ENCODE measurements at regions not wholly inside any gene's neighbourhood (a gene's known extent, or its start where the extent isn't known, plus 50 kb on each side); places are given as distances from the start of the nearest gene placed in this dataset.

DNA sequence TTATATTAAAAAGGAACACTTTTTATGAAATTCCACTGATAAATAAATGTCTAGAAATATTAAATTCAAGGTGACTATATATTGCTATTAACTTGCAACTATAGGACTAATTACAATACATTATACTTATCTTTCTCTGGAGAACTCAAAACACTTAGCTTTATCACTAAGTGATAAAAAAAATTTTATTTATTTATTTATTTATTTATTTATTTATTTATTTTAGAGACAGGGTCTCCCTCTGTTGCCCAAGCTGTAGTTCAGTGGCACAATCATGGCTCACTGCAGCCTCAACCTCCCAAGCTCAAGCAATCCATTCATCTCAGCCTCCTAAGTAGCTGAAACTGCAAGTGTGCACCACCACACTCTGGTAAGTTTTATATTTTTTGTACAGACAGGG lies 451.1 kb downstream of the DSC3 start:
- Histone ChIP-seq H3K27ac (ENCODE audit: low read length) (no peak overlapping the region), H3K27me3 (ENCODE audit: low read depth, low read length) (no peaks in the 10 kb centered on the region), H3K4me3 (ENCODE audit: low read depth in 1 of 2, low read length in 2 of 2) (no peak overlapping the region), H3K9me3 (ENCODE audit: control insufficient read depth in 1 of 2, low read length in 2 of 2) (no peaks in the 10 kb centered on the region), H3K4me1 (ENCODE audit: control insufficient read depth in 1 of 2, insufficient read depth in 2 of 2, low read length in 2 of 2) (no peaks in the 10 kb centered on the region), H3K36me3 (ENCODE audit: control insufficient read depth in 1 of 2, insufficient read depth in 2 of 2, low read length in 2 of 2) (no peaks in the 10 kb centered on the region)

DNA sequence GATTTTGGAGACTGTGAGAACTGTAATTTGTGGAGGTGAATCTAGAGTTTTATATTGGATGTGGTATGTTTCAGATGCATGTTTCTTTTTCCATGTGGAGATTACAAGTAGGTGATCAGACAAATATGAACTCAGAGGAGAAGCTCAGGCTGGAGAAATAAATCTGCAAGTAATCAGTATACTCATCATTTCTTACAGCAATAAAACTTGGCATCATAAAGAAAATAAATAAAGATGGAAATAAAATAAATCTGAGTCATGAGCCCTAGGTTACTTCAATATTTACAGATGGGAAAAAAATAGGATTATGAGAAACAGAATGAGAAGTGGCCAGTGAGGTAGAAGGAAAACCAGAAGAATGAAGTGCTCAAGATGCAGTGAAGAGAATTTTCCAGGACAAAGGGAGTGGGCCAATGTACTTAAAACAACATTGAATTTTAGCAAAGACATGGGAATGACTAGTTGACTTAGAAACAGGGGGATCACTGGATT lies 453.8 kb downstream of the DSC3 start:
- H3K27ac ChIP-seq (ENCODE audit: low read length): no peak overlapping the region
- no peaks in the 10 kb centered on the region for H3K4me1 ChIP-seq (ENCODE audit: control insufficient read depth in 1 of 2, insufficient read depth in 2 of 2, low read length in 2 of 2)
- no peak overlapping the region for H3K4me3 ChIP-seq (ENCODE audit: low read depth in 1 of 2, low read length in 2 of 2)
- H3K36me3 ChIP-seq (ENCODE audit: control insufficient read depth in 1 of 2, insufficient read depth in 2 of 2, low read length in 2 of 2): no peaks in the 10 kb centered on the region
- H3K27me3 ChIP-seq (ENCODE audit: low read depth, low read length): no peaks in the 10 kb centered on the region
- no peaks in the 10 kb centered on the region for H3K9me3 ChIP-seq (ENCODE audit: control insufficient read depth in 1 of 2, low read length in 2 of 2)

DNA sequence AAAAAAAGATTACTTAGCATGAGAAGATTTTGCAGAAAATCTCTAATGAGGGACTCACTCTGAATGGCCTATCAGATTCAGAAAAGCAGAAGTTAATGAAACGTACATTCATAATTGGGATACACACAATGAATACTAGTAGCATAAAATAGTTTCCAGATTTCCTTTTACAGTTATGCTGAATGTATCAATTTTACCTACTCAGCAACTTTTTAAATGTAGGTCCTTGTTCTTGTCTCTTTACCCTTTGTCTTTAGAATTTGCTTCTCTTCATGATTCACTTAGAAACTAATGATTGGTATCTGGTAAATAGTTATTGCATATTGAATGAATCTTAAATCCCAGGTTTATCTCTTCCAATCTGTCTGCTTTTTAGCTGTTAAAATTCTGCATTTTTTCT lies 458.8 kb downstream of the DSC3 start:
- H3K27me3 ChIP-seq (ENCODE audit: low read depth, low read length): no peaks in the 10 kb centered on the region
- H3K36me3 ChIP-seq (ENCODE audit: control insufficient read depth in 1 of 2, insufficient read depth in 2 of 2, low read length in 2 of 2): no peaks in the 10 kb centered on the region
- no peaks in the 10 kb centered on the region for H3K4me1 ChIP-seq (ENCODE audit: control insufficient read depth in 1 of 2, insufficient read depth in 2 of 2, low read length in 2 of 2)

DNA sequence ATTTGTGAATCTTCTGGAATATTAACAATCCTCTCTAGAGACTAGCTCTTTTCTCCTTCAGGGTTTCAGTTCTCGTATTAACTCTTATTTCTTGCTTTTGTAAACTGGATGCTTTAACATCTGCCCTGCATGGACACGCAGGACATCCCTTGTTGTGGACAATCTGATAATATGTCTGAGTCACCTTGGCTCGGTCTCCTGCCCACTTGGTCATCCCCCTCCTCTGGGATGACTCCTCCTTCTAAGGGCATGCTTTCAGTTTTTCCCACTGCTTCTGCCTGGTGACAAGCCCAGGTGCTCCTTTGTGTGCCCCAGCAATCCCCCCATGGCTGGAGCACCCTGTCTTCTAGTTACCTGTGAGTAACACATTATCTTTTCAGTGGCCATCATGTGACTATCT lies 460.5 kb downstream of the DSC3 start:
- no peaks in the 10 kb centered on the region for H3K36me3 ChIP-seq (ENCODE audit: control insufficient read depth in 1 of 2, insufficient read depth in 2 of 2, low read length in 2 of 2)
- no peak overlapping the region for H3K27ac ChIP-seq (ENCODE audit: low read length)
- H3K4me1 ChIP-seq (ENCODE audit: control insufficient read depth in 1 of 2, insufficient read depth in 2 of 2, low read length in 2 of 2): no peaks in the 10 kb centered on the region
- no peaks in the 10 kb centered on the region for H3K9me3 ChIP-seq (ENCODE audit: control insufficient read depth in 1 of 2, low read length in 2 of 2)
- no peaks in the 10 kb centered on the region for H3K27me3 ChIP-seq (ENCODE audit: low read depth, low read length)
- H3K4me3 ChIP-seq (ENCODE audit: low read depth in 1 of 2, low read length in 2 of 2): no peak overlapping the region

More for the DNA sequence above, 458.8 kb downstream of the DSC3 start:
- no peaks in the 10 kb centered on the region for H3K9me3 ChIP-seq (ENCODE audit: control insufficient read depth in 1 of 2, low read length in 2 of 2)
- H3K27ac ChIP-seq (ENCODE audit: low read length): no peak overlapping the region
- no peak overlapping the region for H3K4me3 ChIP-seq (ENCODE audit: low read depth in 1 of 2, low read length in 2 of 2)

DNA sequence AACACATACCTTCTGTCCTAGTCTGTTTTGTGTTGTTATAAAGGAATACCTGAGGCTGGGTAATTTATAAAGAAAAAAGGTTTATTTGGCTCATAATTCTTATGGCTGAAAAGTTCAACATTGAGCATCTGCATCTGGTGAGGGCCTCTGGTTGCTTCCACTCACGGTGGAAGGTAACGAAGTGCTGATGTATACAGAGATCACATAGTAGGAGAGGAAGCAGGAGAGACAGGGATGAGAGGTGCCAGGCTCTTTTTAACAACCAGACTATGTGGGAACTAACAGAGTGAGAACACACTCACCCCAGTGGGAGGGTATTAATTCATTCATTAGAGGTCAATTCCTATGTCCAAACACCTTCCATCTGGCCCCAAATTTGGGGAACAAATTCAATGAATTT lies 463.8 kb downstream of the DSC3 start:
- Histone ChIP-seq H3K27ac (ENCODE audit: low read length) (no peak overlapping the region), H3K9me3 (ENCODE audit: control insufficient read depth in 1 of 2, low read length in 2 of 2) (no peaks in the 10 kb centered on the region), H3K4me3 (ENCODE audit: low read depth in 1 of 2, low read length in 2 of 2) (no peak overlapping the region), H3K27me3 (ENCODE audit: low read depth, low read length) (no peaks in the 10 kb centered on the region), H3K4me1 (ENCODE audit: control insufficient read depth in 1 of 2, insufficient read depth in 2 of 2, low read length in 2 of 2) (no peaks in the 10 kb centered on the region), H3K36me3 (ENCODE audit: control insufficient read depth in 1 of 2, insufficient read depth in 2 of 2, low read length in 2 of 2) (no peaks in the 10 kb centered on the region)

DNA sequence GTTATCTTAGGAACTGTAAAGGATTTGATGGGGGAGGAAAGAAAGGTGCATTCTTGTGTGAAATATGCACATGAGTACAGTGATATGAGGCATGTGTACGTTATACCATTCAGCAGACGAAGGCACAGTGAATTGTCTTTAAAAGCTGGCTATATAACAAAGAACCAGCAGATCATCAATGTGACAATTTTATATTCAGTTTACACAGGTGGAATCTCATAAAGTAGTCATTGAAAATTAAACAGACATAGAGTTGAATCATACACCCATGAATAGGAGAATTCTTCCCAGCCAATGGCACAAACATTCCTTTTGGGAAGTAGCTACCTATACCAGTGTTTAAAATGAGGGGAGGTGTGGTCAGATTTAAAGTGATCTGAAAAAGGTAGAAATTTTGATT lies 470.3 kb downstream of the DSC3 start:
- H3K4me1 ChIP-seq (ENCODE audit: control insufficient read depth in 1 of 2, insufficient read depth in 2 of 2, low read length in 2 of 2): no peaks in the 10 kb centered on the region
- H3K27me3 ChIP-seq (ENCODE audit: low read depth, low read length): no peaks in the 10 kb centered on the region
- H3K27ac ChIP-seq (ENCODE audit: low read length): no peak overlapping the region
- no peak overlapping the region for H3K4me3 ChIP-seq (ENCODE audit: low read depth in 1 of 2, low read length in 2 of 2)
- H3K36me3 ChIP-seq (ENCODE audit: control insufficient read depth in 1 of 2, insufficient read depth in 2 of 2, low read length in 2 of 2): no peaks in the 10 kb centered on the region
- H3K9me3 ChIP-seq (ENCODE audit: control insufficient read depth in 1 of 2, low read length in 2 of 2): no peaks in the 10 kb centered on the region

DNA sequence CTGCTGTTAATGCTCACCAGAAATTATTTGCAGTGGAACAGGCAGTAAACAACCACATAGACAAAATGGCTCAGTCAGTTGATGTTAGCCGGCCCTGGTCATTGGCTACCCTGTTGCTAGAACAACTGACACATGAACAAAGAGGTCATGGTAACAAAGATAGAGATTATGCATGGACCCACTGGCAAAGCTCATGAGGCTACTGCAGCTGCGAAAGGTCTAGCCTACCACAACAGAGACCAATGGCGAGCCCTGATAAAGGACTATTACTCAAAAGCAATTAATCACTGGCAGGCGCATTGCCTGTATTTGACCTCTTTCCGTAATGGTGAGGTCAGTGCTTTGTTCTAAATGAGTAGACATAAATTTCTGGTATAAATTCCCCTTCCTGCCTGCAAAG lies 474.2 kb downstream of the DSC3 start:
- no peaks in the 10 kb centered on the region for H3K36me3 ChIP-seq (ENCODE audit: control insufficient read depth in 1 of 2, insufficient read depth in 2 of 2, low read length in 2 of 2)
- H3K4me3 ChIP-seq (ENCODE audit: low read depth in 1 of 2, low read length in 2 of 2): no peak overlapping the region
- no peaks in the 10 kb centered on the region for H3K27me3 ChIP-seq (ENCODE audit: low read depth, low read length)
- H3K9me3 ChIP-seq (ENCODE audit: control insufficient read depth in 1 of 2, low read length in 2 of 2): no peaks in the 10 kb centered on the region
- no peaks in the 10 kb centered on the region for H3K4me1 ChIP-seq (ENCODE audit: control insufficient read depth in 1 of 2, insufficient read depth in 2 of 2, low read length in 2 of 2)
- H3K27ac ChIP-seq (ENCODE audit: low read length): no peak overlapping the region

DNA sequence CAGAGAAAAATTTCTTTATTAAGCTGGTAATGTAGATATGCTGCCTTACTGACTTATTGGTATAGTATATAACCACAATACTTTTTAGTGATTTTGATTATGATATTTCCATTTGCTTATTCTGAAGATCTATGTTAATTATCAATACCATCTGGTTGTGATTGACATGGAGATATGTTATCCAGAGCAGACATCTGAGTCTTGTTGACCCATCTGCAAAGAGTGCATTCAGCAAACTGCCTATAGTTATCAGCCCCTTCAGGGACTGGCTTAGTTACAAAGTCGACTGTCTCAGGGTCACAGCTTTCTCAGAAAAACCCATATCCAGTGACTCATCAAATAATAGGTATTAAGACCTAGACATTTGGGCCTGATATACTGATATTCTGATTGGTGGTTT lies 475.7 kb downstream of the DSC3 start:
- Histone ChIP-seq H3K4me1 (ENCODE audit: control insufficient read depth in 1 of 2, insufficient read depth in 2 of 2, low read length in 2 of 2) (no peaks in the 10 kb centered on the region), H3K36me3 (ENCODE audit: control insufficient read depth in 1 of 2, insufficient read depth in 2 of 2, low read length in 2 of 2) (no peaks in the 10 kb centered on the region), H3K27me3 (ENCODE audit: low read depth, low read length) (no peaks in the 10 kb centered on the region), H3K4me3 (ENCODE audit: low read depth in 1 of 2, low read length in 2 of 2) (no peak overlapping the region), H3K27ac (ENCODE audit: low read length) (no peak overlapping the region), H3K9me3 (ENCODE audit: control insufficient read depth in 1 of 2, low read length in 2 of 2) (no peaks in the 10 kb centered on the region)

DNA sequence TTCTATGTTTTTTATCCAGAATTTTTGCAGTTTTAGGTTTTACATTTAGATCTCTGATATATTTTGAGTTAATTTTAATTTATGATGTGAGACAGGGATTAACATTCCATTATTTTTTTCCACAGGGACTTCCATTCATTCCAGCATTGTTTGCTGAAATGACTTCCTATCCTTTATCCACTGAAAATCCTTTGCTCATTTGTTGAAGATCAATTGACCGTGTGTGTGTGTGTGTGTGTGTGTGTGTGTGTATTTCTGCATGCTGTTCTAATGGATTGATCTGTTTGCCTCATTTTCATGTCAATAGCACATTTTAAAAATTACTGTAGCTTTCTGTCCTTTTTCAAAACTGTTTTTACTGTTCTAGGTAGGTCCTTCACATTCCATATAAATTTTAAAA lies 480.3 kb downstream of the DSC3 start:
- no peak overlapping the region for H3K27ac ChIP-seq (ENCODE audit: low read length)
- H3K4me1 ChIP-seq (ENCODE audit: control insufficient read depth in 1 of 2, insufficient read depth in 2 of 2, low read length in 2 of 2): no peaks in the 10 kb centered on the region
- H3K27me3 ChIP-seq (ENCODE audit: low read depth, low read length): no peaks in the 10 kb centered on the region
- no peaks in the 10 kb centered on the region for H3K36me3 ChIP-seq (ENCODE audit: control insufficient read depth in 1 of 2, insufficient read depth in 2 of 2, low read length in 2 of 2)
- no peaks in the 10 kb centered on the region for H3K9me3 ChIP-seq (ENCODE audit: control insufficient read depth in 1 of 2, low read length in 2 of 2)
- no peak overlapping the region for H3K4me3 ChIP-seq (ENCODE audit: low read depth in 1 of 2, low read length in 2 of 2)

DNA sequence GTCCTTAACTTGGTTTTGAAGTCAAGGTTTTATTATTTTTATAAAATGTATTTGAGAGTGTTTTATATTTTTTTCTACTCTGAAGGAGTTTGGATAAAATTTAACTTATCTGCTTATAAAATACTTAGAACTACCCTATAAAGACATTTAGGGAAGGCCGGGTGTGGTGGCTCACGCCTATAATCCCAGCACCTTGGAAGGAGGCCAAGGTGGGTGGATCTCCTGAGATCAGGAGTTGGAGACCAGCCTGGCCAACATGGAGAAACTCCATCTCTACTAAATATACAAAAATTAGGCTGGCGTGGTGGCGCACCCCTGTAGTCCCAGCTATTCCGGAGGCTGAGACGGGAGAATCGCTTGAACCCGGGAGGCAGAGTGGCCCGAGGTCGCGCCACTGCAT lies 486.4 kb downstream of the DSC3 start:
- no peaks in the 10 kb centered on the region for H3K4me1 ChIP-seq (ENCODE audit: control insufficient read depth in 1 of 2, insufficient read depth in 2 of 2, low read length in 2 of 2)
- H3K4me3 ChIP-seq (ENCODE audit: low read depth in 1 of 2, low read length in 2 of 2): no peak overlapping the region
- no peaks in the 10 kb centered on the region for H3K27me3 ChIP-seq (ENCODE audit: low read depth, low read length)
- H3K9me3 ChIP-seq (ENCODE audit: control insufficient read depth in 1 of 2, low read length in 2 of 2): no peaks in the 10 kb centered on the region
- H3K27ac ChIP-seq (ENCODE audit: low read length): no peak overlapping the region
- no peaks in the 10 kb centered on the region for H3K36me3 ChIP-seq (ENCODE audit: control insufficient read depth in 1 of 2, insufficient read depth in 2 of 2, low read length in 2 of 2)

DNA sequence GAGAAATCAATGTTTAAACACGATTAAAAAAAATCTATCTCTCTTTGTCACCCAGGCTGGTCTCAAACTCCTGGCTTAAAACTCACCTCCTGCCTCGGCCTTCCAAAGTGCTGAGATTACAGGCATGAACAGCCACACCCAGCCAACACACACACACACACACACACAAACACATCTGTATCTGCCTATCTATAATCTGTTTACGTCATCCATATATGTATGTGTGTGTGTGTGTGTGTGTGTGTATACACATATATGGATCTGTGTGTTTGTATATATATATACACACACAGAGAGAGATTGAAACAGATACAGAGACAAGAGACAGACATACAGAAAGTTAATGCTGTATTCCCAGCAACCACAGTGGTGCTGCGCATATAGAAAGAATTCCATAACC lies 497.1 kb downstream of the DSC3 start:
- H3K9me3 ChIP-seq (ENCODE audit: control insufficient read depth in 1 of 2, low read length in 2 of 2): no peaks in the 10 kb centered on the region
- no peaks in the 10 kb centered on the region for H3K4me1 ChIP-seq (ENCODE audit: control insufficient read depth in 1 of 2, insufficient read depth in 2 of 2, low read length in 2 of 2)
- H3K4me3 ChIP-seq (ENCODE audit: low read depth in 1 of 2, low read length in 2 of 2): no peak overlapping the region
- no peak overlapping the region for H3K27ac ChIP-seq (ENCODE audit: low read length)
- H3K36me3 ChIP-seq (ENCODE audit: control insufficient read depth in 1 of 2, insufficient read depth in 2 of 2, low read length in 2 of 2): no peaks in the 10 kb centered on the region
- H3K27me3 ChIP-seq (ENCODE audit: low read depth, low read length): no peaks in the 10 kb centered on the region

DNA sequence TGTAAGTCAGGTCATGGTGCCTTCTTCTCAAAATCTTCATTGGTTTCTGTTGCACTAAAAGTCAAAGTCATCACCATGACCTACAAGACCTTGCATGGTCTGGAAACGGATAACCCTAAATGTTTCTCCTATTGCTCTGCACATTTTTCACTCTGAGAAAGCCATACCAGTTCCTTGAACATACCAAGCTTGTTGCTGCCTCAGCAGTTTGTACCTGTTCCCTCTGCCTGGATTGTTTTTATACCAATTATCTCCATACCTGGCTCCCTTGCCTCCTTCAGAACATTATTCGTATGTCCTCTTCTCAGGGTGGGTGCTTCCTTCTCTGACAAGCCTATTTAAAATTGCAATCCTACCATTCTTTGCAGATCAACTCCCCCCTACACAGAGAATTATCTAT lies 498.4 kb downstream of the DSC3 start:
- Histone ChIP-seq H3K36me3 (ENCODE audit: control insufficient read depth in 1 of 2, insufficient read depth in 2 of 2, low read length in 2 of 2) (no peaks in the 10 kb centered on the region), H3K4me3 (ENCODE audit: low read depth in 1 of 2, low read length in 2 of 2) (no peak overlapping the region), H3K27ac (ENCODE audit: low read length) (no peak overlapping the region), H3K9me3 (ENCODE audit: control insufficient read depth in 1 of 2, low read length in 2 of 2) (no peaks in the 10 kb centered on the region), H3K27me3 (ENCODE audit: low read depth, low read length) (no peaks in the 10 kb centered on the region), H3K4me1 (ENCODE audit: control insufficient read depth in 1 of 2, insufficient read depth in 2 of 2, low read length in 2 of 2) (no peaks in the 10 kb centered on the region)

Data from muscle layer of duodenum (tissue), 2 donors.